ENCODE measurements at regions not wholly inside any gene's neighbourhood (a gene's known extent, or its start where the extent isn't known, plus 50 kb on each side); places are given as distances from the start of the nearest gene placed in this dataset.

DNA sequence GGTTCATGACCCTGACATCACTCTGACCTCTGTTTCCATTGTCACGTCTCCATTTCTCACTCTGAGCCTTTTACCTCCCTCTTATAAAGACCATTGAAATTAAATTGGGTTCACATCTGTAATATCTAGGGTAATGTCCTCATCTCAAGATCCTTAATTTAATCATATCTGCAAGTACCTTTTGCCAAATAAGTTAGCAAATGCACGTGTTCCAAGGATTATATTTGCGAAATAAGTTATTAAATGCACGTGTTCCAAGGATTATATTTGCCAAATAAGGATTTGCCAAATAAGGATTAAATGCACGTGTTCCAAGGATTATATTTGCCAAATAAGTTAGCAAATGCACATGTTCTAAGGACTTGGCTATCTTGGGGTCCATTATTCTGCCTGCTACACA, 938.0 kb downstream of the NLGN4X start:
- TF ChIP-seq EZH2 (IDR thresholded peaks at IDR 0.05; ENCODE audit: borderline replicate concordance, insufficient read depth, low read length, poor library complexity, severe bottlenecking) (no peak), SMC3 (conservative IDR thresholded peaks at IDR 0.05; ENCODE audit: poor library complexity) (no peak), TAF1 (IDR thresholded peaks at IDR 0.05; ENCODE audit: low read depth) (no peak), POLR2AphosphoS5 (IDR thresholded peaks at IDR 0.05) (no peak), EP300 (conservative IDR thresholded peaks at IDR 0.05; ENCODE audit: poor library complexity, severe bottlenecking) (no peak), RAD21 (conservative IDR thresholded peaks at IDR 0.05) (no peak), MXI1 (conservative IDR thresholded peaks at IDR 0.05; ENCODE audit: poor library complexity, severe bottlenecking) (no peak)
- TF ChIP-seq, protein P1, sequence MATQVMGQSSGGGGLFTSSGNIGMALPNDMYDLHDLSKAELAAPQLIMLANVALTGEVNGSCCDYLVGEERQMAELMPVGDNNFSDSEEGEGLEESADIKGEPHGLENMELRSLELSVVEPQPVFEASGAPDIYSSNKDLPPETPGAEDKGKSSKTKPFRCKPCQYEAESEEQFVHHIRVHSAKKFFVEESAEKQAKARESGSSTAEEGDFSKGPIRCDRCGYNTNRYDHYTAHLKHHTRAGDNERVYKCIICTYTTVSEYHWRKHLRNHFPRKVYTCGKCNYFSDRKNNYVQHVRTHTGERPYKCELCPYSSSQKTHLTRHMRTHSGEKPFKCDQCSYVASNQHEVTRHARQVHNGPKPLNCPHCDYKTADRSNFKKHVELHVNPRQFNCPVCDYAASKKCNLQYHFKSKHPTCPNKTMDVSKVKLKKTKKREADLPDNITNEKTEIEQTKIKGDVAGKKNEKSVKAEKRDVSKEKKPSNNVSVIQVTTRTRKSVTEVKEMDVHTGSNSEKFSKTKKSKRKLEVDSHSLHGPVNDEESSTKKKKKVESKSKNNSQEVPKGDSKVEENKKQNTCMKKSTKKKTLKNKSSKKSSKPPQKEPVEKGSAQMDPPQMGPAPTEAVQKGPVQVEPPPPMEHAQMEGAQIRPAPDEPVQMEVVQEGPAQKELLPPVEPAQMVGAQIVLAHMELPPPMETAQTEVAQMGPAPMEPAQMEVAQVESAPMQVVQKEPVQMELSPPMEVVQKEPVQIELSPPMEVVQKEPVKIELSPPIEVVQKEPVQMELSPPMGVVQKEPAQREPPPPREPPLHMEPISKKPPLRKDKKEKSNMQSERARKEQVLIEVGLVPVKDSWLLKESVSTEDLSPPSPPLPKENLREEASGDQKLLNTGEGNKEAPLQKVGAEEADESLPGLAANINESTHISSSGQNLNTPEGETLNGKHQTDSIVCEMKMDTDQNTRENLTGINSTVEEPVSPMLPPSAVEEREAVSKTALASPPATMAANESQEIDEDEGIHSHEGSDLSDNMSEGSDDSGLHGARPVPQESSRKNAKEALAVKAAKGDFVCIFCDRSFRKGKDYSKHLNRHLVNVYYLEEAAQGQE (IDR thresholded peaks at IDR 0.05; ENCODE audit: borderline replicate concordance): no peak
- TF ChIP-seq, protein P2, sequence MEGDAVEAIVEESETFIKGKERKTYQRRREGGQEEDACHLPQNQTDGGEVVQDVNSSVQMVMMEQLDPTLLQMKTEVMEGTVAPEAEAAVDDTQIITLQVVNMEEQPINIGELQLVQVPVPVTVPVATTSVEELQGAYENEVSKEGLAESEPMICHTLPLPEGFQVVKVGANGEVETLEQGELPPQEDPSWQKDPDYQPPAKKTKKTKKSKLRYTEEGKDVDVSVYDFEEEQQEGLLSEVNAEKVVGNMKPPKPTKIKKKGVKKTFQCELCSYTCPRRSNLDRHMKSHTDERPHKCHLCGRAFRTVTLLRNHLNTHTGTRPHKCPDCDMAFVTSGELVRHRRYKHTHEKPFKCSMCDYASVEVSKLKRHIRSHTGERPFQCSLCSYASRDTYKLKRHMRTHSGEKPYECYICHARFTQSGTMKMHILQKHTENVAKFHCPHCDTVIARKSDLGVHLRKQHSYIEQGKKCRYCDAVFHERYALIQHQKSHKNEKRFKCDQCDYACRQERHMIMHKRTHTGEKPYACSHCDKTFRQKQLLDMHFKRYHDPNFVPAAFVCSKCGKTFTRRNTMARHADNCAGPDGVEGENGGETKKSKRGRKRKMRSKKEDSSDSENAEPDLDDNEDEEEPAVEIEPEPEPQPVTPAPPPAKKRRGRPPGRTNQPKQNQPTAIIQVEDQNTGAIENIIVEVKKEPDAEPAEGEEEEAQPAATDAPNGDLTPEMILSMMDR (IDR thresholded peaks at IDR 0.05; ENCODE audit: poor library complexity, severe bottlenecking): no peak

Measured in neural cell (in vitro differentiated cells).